H1 (cell line): ENCODE measurements at regions not wholly inside any gene's neighbourhood (a gene's known extent, or its start where the extent isn't known, plus 50 kb on each side); places are given as distances from the start of the nearest gene placed in this dataset.

Experiments
- CTCF ChIA-PET: fragments of 300-600 bp; sonication (Branson Sonifier 250); formaldehyde crosslinking; loops from one replicate; lab custom pipeline; 2021; ENCODE audit not compliant: partially characterized antibody; lab: Charles Lee
- POLR2A ChIA-PET: fragments of 300-600 bp; sonication (Branson Sonifier 250); formaldehyde crosslinking; loops from one replicate; lab custom pipeline; 2021; ENCODE audit warnings: inconsistent platforms; ENCODE audit not compliant: partially characterized antibody; lab: Charles Lee
- DNase-seq, 2 experiments: peaks; one replicate each; pipeline versions ENCODE4 v3.0.0 to v3.0.0-alpha.2; 2010 to 2022; ENCODE audit warnings: low spot score in 2 of 2, low read depth in 1 of 2, mixed read lengths in 1 of 2
- FAIRE-seq: peaks from 2 replicates; lab custom pipeline; 2011; peaks lifted over from hg19 to GRCh38; lab: Jason Lieb, UNC
- H2AFZ ChIP-seq: 2 replicates; pipeline ENCODE4 v1.8.1; 2012; ENCODE audit warnings: low read length, inconsistent platforms
- H2AK5ac ChIP-seq: 2 replicates; pipeline ENCODE4 v1.6.1; 2013; ENCODE audit warnings: low read depth, low read length
- H2BK120ac ChIP-seq: replicated peaks from 2 replicates; pipeline ENCODE3; 2013; ENCODE audit warnings: low read depth, low read length, inconsistent platforms
- H2BK12ac ChIP-seq: 2 replicates; pipeline ENCODE4 v1.6.1; 2013; ENCODE audit warnings: low read depth, low read length
- H2BK15ac ChIP-seq: 2 replicates; pipeline ENCODE4 v1.6.1; 2013; ENCODE audit warnings: low read length
- H2BK20ac ChIP-seq: 2 replicates; pipeline ENCODE4 v1.6.1; 2013; ENCODE audit warnings: low read length
- H2BK5ac ChIP-seq: 2 replicates; pipeline ENCODE4 v1.6.1; 2013; ENCODE audit warnings: low read depth, low read length
- H3K14ac ChIP-seq: 2 replicates; pipeline ENCODE4 v1.6.1; 2013; ENCODE audit warnings: inconsistent platforms; ENCODE audit not compliant: insufficient read length
- H3K18ac ChIP-seq: 2 replicates; pipeline ENCODE4 v1.6.1; 2013; ENCODE audit warnings: low read length; ENCODE audit errors: extremely low read depth
- H3K23ac ChIP-seq: 2 replicates; pipeline ENCODE4 v1.6.1; 2013; ENCODE audit warnings: inconsistent platforms; ENCODE audit not compliant: insufficient read length
- H3K23me2 ChIP-seq: 2 replicates; pipeline ENCODE4 v1.6.1; 2013; ENCODE audit warnings: low read depth, low read length
- H3K27ac ChIP-seq: 2 replicates; pipeline ENCODE4 v1.6.1; 2011; ENCODE audit warnings: low read depth, low read length, inconsistent platforms
- H3K27me3 ChIP-seq, 4 experiments: replicated peaks in 1 of 4; 1 replicate in 1 of 4; 2 replicates in 3 of 4; pipeline versions ENCODE4 v1.6.1 to v1.8.1; 2011 to 2013; ENCODE audit warnings: low read length in 3 of 4, mild to moderate bottlenecking in 3 of 4, inconsistent platforms in 2 of 4, mixed read lengths in 2 of 4, moderate library complexity in 1 of 4; ENCODE audit not compliant: control insufficient read depth in 3 of 4, insufficient read depth in 3 of 4; ENCODE audit errors: extremely low read depth in 1 of 4
- H3K36me3 ChIP-seq, 4 experiments: 2 replicates each; pipeline versions ENCODE4 v1.6.1 to v1.8.1; 2011 to 2013; ENCODE audit warnings: mild to moderate bottlenecking in 4 of 4, low read length in 3 of 4, moderate library complexity in 2 of 4, control low read depth in 1 of 4, inconsistent platforms in 1 of 4; ENCODE audit not compliant: insufficient read depth in 4 of 4, control insufficient read depth in 2 of 4
- H3K4ac ChIP-seq: replicated peaks from 2 replicates; pipeline ENCODE3; 2013; ENCODE audit warnings: low read length, low read depth, mixed read lengths, inconsistent platforms; ENCODE audit not compliant: insufficient read length
- H3K4me1 ChIP-seq, 4 experiments: replicated peaks in 1 of 4; 1 replicate in 1 of 4; 2 replicates in 3 of 4; pipeline versions ENCODE4 v1.6.1 to v1.8.1; 2011 to 2013; ENCODE audit warnings: low read length in 3 of 4, inconsistent platforms in 2 of 4, mixed read lengths in 1 of 4; ENCODE audit not compliant: insufficient read depth in 4 of 4, control insufficient read depth in 3 of 4
- H3K4me2 ChIP-seq, 2 experiments: 2 replicates each; pipeline versions ENCODE4 v1.6.1 to v1.8.1; 2011 to 2013; ENCODE audit warnings: low read depth in 2 of 2, low read length in 2 of 2, control low read depth in 1 of 2, inconsistent platforms in 1 of 2, mild to moderate bottlenecking in 1 of 2; ENCODE audit not compliant: insufficient read depth in 1 of 2
- H3K4me3 ChIP-seq, 4 experiments: fragments of 200-600, 300-600 bp in 1 of 4; sonication (generic), shearing (Covaris generic), sonication (Bioruptor Twin) in 1 of 4; 2 replicates each; pipeline versions ENCODE4 v1.5.1 to v1.8.1; 2011 to 2016; ENCODE audit warnings: low read length in 4 of 4, low read depth in 3 of 4, control low read depth in 2 of 4, inconsistent platforms in 2 of 4, mild to moderate bottlenecking in 2 of 4, mixed read lengths in 1 of 4, moderate library complexity in 1 of 4; ENCODE audit not compliant: insufficient read depth in 2 of 4; ENCODE audit errors: extremely low read depth in 1 of 4
- H3K56ac ChIP-seq: replicated peaks from 2 replicates; pipeline ENCODE3; 2013; ENCODE audit warnings: low read depth, mild to moderate bottlenecking, mixed read lengths, low read length, inconsistent platforms; ENCODE audit not compliant: insufficient read length
- H3K79me1 ChIP-seq: 2 replicates; pipeline ENCODE4 v1.6.1; 2013; ENCODE audit warnings: low read depth, low read length, control low read depth
- H3K79me2 ChIP-seq, 2 experiments: 2 replicates each; pipeline versions ENCODE4 v1.6.1 to v1.8.1; 2012 to 2013; ENCODE audit warnings: low read length in 2 of 2, mild to moderate bottlenecking in 2 of 2, inconsistent platforms in 1 of 2; ENCODE audit not compliant: insufficient read depth in 2 of 2, control insufficient read depth in 1 of 2
- H3K9ac ChIP-seq, 4 experiments: replicated peaks in 1 of 4; 1 replicate in 1 of 4; 2 replicates in 3 of 4; pipeline versions ENCODE4 v1.6.1 to v1.8.1; 2011 to 2013; ENCODE audit warnings: low read depth in 3 of 4, low read length in 3 of 4, control low read depth in 2 of 4, mild to moderate bottlenecking in 2 of 4, moderate library complexity in 2 of 4, inconsistent platforms in 1 of 4; ENCODE audit errors: extremely low read depth in 1 of 4
- H3K9me3 ChIP-seq, 2 experiments: 2 replicates each; pipeline versions ENCODE4 v1.6.1 to v1.8.1; 2012 to 2013; ENCODE audit warnings: mild to moderate bottlenecking in 2 of 2, moderate library complexity in 2 of 2, control low read depth in 1 of 2, inconsistent platforms in 1 of 2, low read depth in 1 of 2, low read length in 1 of 2, mixed read lengths in 1 of 2; ENCODE audit not compliant: insufficient read depth in 2 of 2
- H4K20me1 ChIP-seq, 2 experiments: replicated peaks in 1 of 2; 2 replicates each; pipeline versions ENCODE3 to v1.8.1; 2011 to 2013; ENCODE audit warnings: inconsistent platforms in 2 of 2, low read length in 2 of 2, mild to moderate bottlenecking in 1 of 2; ENCODE audit not compliant: insufficient read depth in 2 of 2, control insufficient read depth in 1 of 2
- H4K5ac ChIP-seq: 2 replicates; pipeline ENCODE4 v1.6.1; 2013; ENCODE audit warnings: low read length, low read depth, mixed read lengths, inconsistent platforms; ENCODE audit not compliant: insufficient read length
- H4K8ac ChIP-seq: 2 replicates; pipeline ENCODE4 v1.8.0; 2013; ENCODE audit warnings: mild to moderate bottlenecking, moderate library complexity, low read length, inconsistent platforms; ENCODE audit not compliant: insufficient read depth; ENCODE audit errors: extremely low read depth
- H4K91ac ChIP-seq: replicated peaks from 2 replicates; pipeline ENCODE3; 2013; ENCODE audit warnings: low read length, mixed read lengths, inconsistent platforms; ENCODE audit not compliant: insufficient read length
- CHD2 ChIP-seq: IDR thresholded peaks from 2 replicates; pipeline ENCODE4 v1.6.1; 2012; ENCODE audit warnings: low read length, improper control_type of control experiment
- SP2 ChIP-seq: IDR thresholded peaks from 2 replicates; pipeline ENCODE4 v1.6.1; 2012; ENCODE audit warnings: mild to moderate bottlenecking, low read length, inconsistent platforms
- WGBS, 2 experiments: shearing (Covaris generic) in 1 of 2; methylation state at CpG; one replicate each; pipeline versions ENCODE4 v1.1.6 to v1.1.7; 2013 to 2015; ENCODE audit warnings: low lambda C conversion rate in 2 of 2, mixed read lengths in 2 of 2, inconsistent platforms in 1 of 2, low coverage in 1 of 2, missing lambda C conversion rate in 1 of 2; ENCODE audit not compliant: insufficient replicate concordance in 2 of 2, insufficient coverage in 1 of 2, insufficient read length in 1 of 2; ENCODE audit errors: extremely low coverage in 1 of 2, missing lambda C conversion rate in 1 of 2; 5-methylcytosine and 5-hydroxymethylcytosine counted together

DNA sequence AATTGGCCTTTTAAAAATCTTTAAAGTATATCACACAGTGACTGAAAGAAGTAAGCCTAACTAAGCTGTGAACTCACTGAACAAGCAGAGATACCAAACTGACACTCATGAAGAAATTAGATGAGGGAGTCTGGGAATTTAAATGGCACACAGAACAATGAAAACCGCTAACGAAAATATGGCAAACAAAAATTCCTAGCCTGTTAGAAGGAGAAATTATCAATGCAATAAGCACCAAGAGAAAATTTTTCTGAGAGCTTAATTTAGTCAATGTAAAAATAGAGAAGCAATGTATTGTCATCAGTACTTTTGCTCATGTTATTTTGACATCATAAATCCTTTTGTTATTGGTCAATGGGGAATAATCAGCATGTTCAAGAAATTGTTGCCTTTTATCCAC, 291.1 kb upstream of the PDZRN3 start:
- H4K91ac ChIP-seq = no peak overlapping the region
- no peak overlapping the region for H2BK15ac ChIP-seq
- whole genome bisulfite sequencing, 2 experiments = 94% methylated on average over 2 of the region's 2 CpGs; no CpG with 5 or more reads in 1 of the 2 experiments
- no peak overlapping the region for H3K4me2 ChIP-seq
- no peak for FAIRE-seq
- DNase-seq = no peak
- no peak overlapping the region for H2BK5ac ChIP-seq
- no peak overlapping the region for H2BK12ac ChIP-seq
- H3K4me1 ChIP-seq = no peaks in the 10 kb centered on the region
- TF ChIP-seq SP2 (no peak), CHD2 (no peak)
- no peak overlapping the region for H3K14ac ChIP-seq
- no peak overlapping the region for H3K4me3 ChIP-seq
- H4K5ac ChIP-seq = no peak overlapping the region
- H2BK20ac ChIP-seq = no peak overlapping the region
- no peaks in the 10 kb centered on the region for H3K79me2 ChIP-seq
- H3K9ac ChIP-seq = no peak overlapping the region
- no peaks in the 10 kb centered on the region for H4K20me1 ChIP-seq
- no peak overlapping the region for H3K18ac ChIP-seq
- no peaks in the 10 kb centered on the region for H3K79me1 ChIP-seq
- H2AFZ ChIP-seq = no peak overlapping the region
- ChIA-PET CTCF (no interaction called here), POLR2A (no interaction called here)
- H2AK5ac ChIP-seq = no peak overlapping the region
- no peaks in the 10 kb centered on the region for H3K27me3 ChIP-seq
- no peak overlapping the region for H4K8ac ChIP-seq
- H2BK120ac ChIP-seq = no peak overlapping the region
- H3K23me2 ChIP-seq = no peaks in the 10 kb centered on the region
- no peaks in the 10 kb centered on the region for H3K36me3 ChIP-seq
- H3K4ac ChIP-seq = no peak overlapping the region
- H3K27ac ChIP-seq = no peak overlapping the region
- no peak overlapping the region for H3K23ac ChIP-seq
- no peaks in the 10 kb centered on the region for H3K9me3 ChIP-seq
- H3K56ac ChIP-seq = no peak overlapping the region
